ENCODE measurements at regions not wholly inside any gene's neighbourhood (a gene's known extent, or its start where the extent isn't known, plus 50 kb on each side); places are given as distances from the start of the nearest gene placed in this dataset.

- Histone ChIP-seq H3K27me3 (replicated peaks in 1 of 4; ENCODE audit: control insufficient read depth in 3 of 4, extremely low read depth in 1 of 4, insufficient read depth in 3 of 4, low read length in 3 of 4) (no peaks in the 10 kb centered on the region), H3K4me3 (ENCODE audit: extremely low read depth in 1 of 4, insufficient read depth in 2 of 4, low read depth in 3 of 4, low read length in 4 of 4) (no peak overlapping the region), H2BK12ac (ENCODE audit: low read depth, low read length) (no peak overlapping the region), H2BK15ac (ENCODE audit: low read length) (no peak overlapping the region), H3K4me1 (replicated peaks in 1 of 4; ENCODE audit: control insufficient read depth in 3 of 4, insufficient read depth in 4 of 4, low read length in 3 of 4) (no peaks in the 10 kb centered on the region), H3K27ac (ENCODE audit: low read depth, low read length) (no peak overlapping the region), H3K4me2 (ENCODE audit: insufficient read depth in 1 of 2, low read depth in 2 of 2, low read length in 2 of 2) (no peak overlapping the region), H3K9me3 (ENCODE audit: insufficient read depth in 2 of 2, low read depth in 1 of 2, low read length in 1 of 2) (no peaks in the 10 kb centered on the region), H3K9ac (replicated peaks in 1 of 4; ENCODE audit: extremely low read depth in 1 of 4, low read depth in 3 of 4, low read length in 3 of 4) (no peak overlapping the region), H2AK5ac (ENCODE audit: low read depth, low read length) (no peak overlapping the region), H2BK120ac (replicated peaks; ENCODE audit: low read depth, low read length) (no peak overlapping the region), H4K5ac (ENCODE audit: insufficient read length, low read depth, low read length) (no peak overlapping the region), H3K23me2 (ENCODE audit: low read depth, low read length) (no peaks in the 10 kb centered on the region), H3K36me3 (ENCODE audit: control insufficient read depth in 2 of 4, insufficient read depth in 4 of 4, low read length in 3 of 4) (no peaks in the 10 kb centered on the region), H4K91ac (replicated peaks; ENCODE audit: insufficient read length, low read length) (no peak overlapping the region), H3K56ac (replicated peaks; ENCODE audit: insufficient read length, low read depth, low read length) (no peak overlapping the region), H2AFZ (ENCODE audit: low read length) (no peak overlapping the region), H3K79me2 (ENCODE audit: control insufficient read depth in 1 of 2, insufficient read depth in 2 of 2, low read length in 2 of 2) (no peaks in the 10 kb centered on the region), H2BK20ac (ENCODE audit: low read length) (no peak overlapping the region), H3K79me1 (ENCODE audit: low read depth, low read length) (no peaks in the 10 kb centered on the region), H4K8ac (ENCODE audit: extremely low read depth, insufficient read depth, low read length) (no peak overlapping the region), H3K4ac (replicated peaks; ENCODE audit: insufficient read length, low read depth, low read length) (no peak overlapping the region), H3K14ac (ENCODE audit: insufficient read length) (no peak overlapping the region), H3K23ac (ENCODE audit: insufficient read length) (no peak overlapping the region), H4K20me1 (replicated peaks in 1 of 2; ENCODE audit: control insufficient read depth in 1 of 2, insufficient read depth in 2 of 2, low read length in 2 of 2) (no peaks in the 10 kb centered on the region), H3K18ac (ENCODE audit: extremely low read depth, low read length) (no peak overlapping the region), H2BK5ac (ENCODE audit: low read depth, low read length) (no peak overlapping the region)
- ChIA-PET POLR2A (ENCODE audit: partially characterized antibody) (no interaction called here), CTCF (ENCODE audit: partially characterized antibody) (interaction anchor here (0.6 to 1.6 kb wide), 2 partner anchors 14 to 31 kb away, joined by 3 to 5 read pairs; no protein-coding TSS in a partner anchor)
- no peak for FAIRE-seq
- no peak for DNase-seq (ENCODE audit: low read depth in 1 of 2, low spot score in 2 of 2)
- no peak for TF ChIP-seq ATF2 (IDR thresholded peaks at IDR 0.05; ENCODE audit: low read length)
- TF ChIP-seq TAF1 (IDR thresholded peaks at IDR 0.05; ENCODE audit: low read depth, low read length) = no peak
- TF ChIP-seq YY1 (IDR thresholded peaks at IDR 0.05; ENCODE audit: low read depth, low read length) = no peak
- no peak for TF ChIP-seq POLR2A (IDR thresholded peaks at IDR 0.05; ENCODE audit: control extremely low read depth in 1 of 2, low read depth in 2 of 2, low read length in 2 of 2)
- no peak for TF ChIP-seq TAF7 (optimal IDR thresholded peaks at IDR 0.05; ENCODE audit: borderline replicate concordance, low read depth, low read length)
- no peak for TF ChIP-seq POU5F1 (IDR thresholded peaks at IDR 0.05; ENCODE audit: low read depth, low read length)
- no peak for TF ChIP-seq SIX5 (IDR thresholded peaks at IDR 0.05; ENCODE audit: low read depth, low read length)
- TF ChIP-seq HDAC2 (IDR thresholded peaks at IDR 0.05; ENCODE audit: borderline replicate concordance in 1 of 2, low read depth in 2 of 2, low read length in 2 of 2) = no peak
- TF ChIP-seq ZNF274 (IDR thresholded peaks at IDR 0.05; ENCODE audit: borderline replicate concordance, extremely low read depth, low read length) = no peak
- no peak for TF ChIP-seq BACH1 (IDR thresholded peaks at IDR 0.05; ENCODE audit: low read length)
- TF ChIP-seq NRF1 (IDR thresholded peaks at IDR 0.05; ENCODE audit: low read depth, low read length) = no peak
These were observed 426.6 kb upstream of the MAP3K7 start for GRCh38 chr6:91013511-91013910.

Measured in H1 (cell line).